H7 (cell line): ENCODE measurements at regions not wholly inside any gene's neighbourhood (a gene's known extent, or its start where the extent isn't known, plus 50 kb on each side); places are given as distances from the start of the nearest gene placed in this dataset.

Experiments used
- DNase-seq: peaks from one replicate; pipeline ENCODE4 v3.0.0; 2012
- H3K27me3 ChIP-seq: 2 replicates; pipeline ENCODE4 v1.6.0; 2011; ENCODE audit warnings: mild to moderate bottlenecking, low read length; ENCODE audit not compliant: control insufficient read depth, insufficient read depth
- H3K36me3 ChIP-seq: replicated peaks from 2 replicates; pipeline ENCODE4 v1.5.1; 2011; ENCODE audit warnings: low read length; ENCODE audit not compliant: control insufficient read depth, insufficient read depth
- H3K4me3 ChIP-seq: 2 replicates; pipeline ENCODE4 v1.5.1; 2011; ENCODE audit warnings: low read depth, mild to moderate bottlenecking, control low read depth, low read length, moderate library complexity; ENCODE audit not compliant: insufficient read depth

DNA sequence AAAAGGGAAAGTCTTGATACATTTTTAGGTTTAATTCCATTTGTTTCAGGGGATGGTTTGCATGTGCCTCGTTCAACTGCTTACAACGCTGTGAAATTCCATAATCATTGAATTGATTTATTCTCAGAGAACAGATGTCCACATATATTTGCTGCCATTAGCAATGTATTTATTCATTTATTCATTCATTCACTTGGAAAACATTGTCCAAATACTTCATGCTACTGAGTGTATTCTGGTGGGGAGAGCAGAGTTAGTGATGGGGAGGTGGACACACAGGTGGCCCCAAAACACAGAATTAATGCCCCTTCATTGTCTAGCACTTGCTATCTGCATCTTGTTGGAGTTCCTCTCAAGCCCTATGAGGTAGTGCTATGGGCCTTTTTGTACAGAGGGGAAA is 141.2 kb upstream of the PARP11 start:
- no peaks in the 10 kb centered on the region for H3K36me3 ChIP-seq
- no peak overlapping the region for H3K4me3 ChIP-seq
- DNase-seq, result no peak
- H3K27me3 ChIP-seq, result no peaks in the 10 kb centered on the region

DNA sequence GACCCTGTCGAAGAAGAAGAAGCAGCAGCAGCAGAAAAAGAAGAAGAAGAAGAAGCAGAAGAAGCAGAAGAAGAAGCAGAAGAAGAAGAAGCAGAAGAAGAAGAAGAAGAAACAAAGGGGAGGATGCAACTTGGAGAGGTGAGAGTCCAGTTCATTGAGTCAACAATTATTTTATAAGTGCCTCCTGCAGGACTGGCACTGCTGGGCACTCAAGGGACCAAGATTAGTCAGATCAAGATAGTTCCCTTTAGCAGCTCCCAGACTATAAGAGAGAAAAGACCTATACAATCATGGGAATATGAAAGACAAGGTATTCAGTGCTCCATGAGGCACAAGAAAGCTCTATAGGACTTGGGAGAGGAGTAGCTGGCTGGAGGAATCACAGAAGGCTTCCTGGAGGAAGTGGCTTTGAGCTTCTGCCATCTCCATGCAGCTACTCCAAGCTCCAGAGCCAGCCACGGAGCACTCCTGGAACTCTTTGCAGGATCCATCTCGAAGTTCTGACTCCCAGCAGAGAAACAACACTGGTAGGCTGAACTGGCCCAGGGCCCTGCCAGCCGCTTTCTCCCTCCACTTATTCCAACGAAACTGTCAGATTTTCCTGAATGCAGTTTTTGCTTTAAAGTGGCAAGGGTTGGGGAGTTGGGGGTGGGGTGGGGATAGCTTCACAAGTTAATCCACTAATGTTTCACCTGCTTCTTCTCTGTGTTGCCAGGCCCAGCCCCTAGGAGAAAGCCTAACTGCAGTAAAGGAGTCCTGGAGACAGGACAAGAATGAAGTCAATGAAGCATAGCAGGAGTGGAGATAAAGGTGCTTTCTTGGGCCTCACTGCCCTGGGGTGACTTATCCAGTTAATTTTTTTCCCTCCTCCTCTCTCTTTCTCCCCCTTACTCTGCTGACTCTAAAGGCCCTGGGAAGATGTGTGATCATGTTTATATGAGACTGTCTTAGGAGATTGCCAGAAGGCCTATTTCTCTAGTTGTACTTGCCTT is 140.1 kb upstream of the PARP11 start:
- no peaks in the 10 kb centered on the region for H3K27me3 ChIP-seq
- no peak overlapping the region for H3K4me3 ChIP-seq
- no peaks in the 10 kb centered on the region for H3K36me3 ChIP-seq
- DNase-seq, result no peak

DNA sequence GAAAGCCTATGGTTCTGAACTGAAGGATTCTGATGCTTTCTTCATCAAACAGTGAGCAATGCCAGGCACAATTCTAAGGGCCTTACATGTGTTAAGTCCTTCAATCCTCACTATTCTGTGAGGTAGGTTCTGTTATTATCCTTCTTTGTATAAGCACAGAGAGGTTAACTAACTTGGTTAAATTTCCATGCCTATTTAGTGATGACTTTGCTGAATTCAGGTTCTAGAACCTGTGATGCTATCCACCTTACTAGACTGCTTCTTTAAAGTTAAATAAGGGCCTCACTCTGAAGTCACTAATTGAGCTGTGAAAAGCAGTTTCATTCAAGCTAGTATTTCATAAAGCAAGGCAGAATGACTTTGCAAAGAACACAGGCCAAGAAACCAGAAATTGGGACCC is 138.9 kb upstream of the PARP11 start:
- H3K36me3 ChIP-seq, result no peaks in the 10 kb centered on the region
- DNase-seq, result no peak
- H3K27me3 ChIP-seq, result no peaks in the 10 kb centered on the region
- H3K4me3 ChIP-seq, result no peak overlapping the region

DNA sequence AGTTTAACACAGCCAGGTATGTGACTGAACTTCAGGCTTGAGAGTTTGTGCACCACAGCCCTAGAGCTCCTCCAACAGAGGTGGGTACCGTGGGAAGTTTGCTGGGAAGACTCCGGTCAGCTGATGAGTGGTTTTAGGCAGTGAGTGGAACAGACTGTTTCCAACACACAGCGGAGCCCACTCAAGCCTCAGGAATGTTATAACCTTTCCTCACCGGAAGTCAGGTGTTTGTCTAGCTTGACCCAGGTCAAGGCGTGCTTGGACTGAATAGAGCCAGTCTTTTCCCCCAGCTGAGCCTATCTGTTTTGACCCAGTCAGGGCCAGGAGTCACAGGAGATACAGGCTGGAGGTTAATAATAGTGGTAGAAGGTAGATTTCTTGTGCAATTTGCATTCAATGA is 138.4 kb upstream of the PARP11 start:
- Histone ChIP-seq H3K4me3 (no peak overlapping the region), H3K36me3 (no peaks in the 10 kb centered on the region), H3K27me3 (no peaks in the 10 kb centered on the region)
- DNase-seq, result no peak

- Histone ChIP-seq H3K4me3 (no peak overlapping the region), H3K27me3 (no peaks in the 10 kb centered on the region), H3K36me3 (no peaks in the 10 kb centered on the region)
- no peak for DNase-seq
Measured at GRCh38 chr12:4009979-4010704, 136.9 kb upstream of the PARP11 start.

DNA sequence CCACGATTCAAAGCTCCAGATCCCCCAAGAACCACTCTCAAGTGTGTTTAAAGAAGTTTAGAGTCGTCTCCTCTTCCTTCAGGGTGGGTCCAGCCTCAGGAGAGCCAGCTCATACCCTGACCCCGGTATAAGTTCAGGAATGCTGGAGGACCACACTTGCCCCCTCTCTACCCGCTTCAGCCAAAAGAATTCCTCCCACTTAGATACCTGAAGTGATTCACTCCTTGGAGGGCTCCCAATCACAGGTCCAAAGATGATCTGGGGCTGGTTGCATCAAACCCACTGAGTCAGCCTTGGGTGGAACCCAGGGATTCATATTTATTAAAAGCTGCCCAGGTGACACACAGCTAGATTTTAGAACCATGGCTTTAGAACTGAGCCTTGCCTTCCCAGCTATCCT is 133.5 kb upstream of the PARP11 start:
- H3K4me3 ChIP-seq, result no peak overlapping the region
- no peak for DNase-seq
- H3K27me3 ChIP-seq, result no peaks in the 10 kb centered on the region

GRCh38 chr12:4005851-4006430 is 132.7 kb upstream of the PARP11 start:
- Histone ChIP-seq H3K4me3 (no peak overlapping the region), H3K36me3 (no peaks in the 10 kb centered on the region), H3K27me3 (no peaks in the 10 kb centered on the region)
- no peak for DNase-seq

More for the DNA sequence above, 133.5 kb upstream of the PARP11 start:
- H3K36me3 ChIP-seq, result no peaks in the 10 kb centered on the region

DNA sequence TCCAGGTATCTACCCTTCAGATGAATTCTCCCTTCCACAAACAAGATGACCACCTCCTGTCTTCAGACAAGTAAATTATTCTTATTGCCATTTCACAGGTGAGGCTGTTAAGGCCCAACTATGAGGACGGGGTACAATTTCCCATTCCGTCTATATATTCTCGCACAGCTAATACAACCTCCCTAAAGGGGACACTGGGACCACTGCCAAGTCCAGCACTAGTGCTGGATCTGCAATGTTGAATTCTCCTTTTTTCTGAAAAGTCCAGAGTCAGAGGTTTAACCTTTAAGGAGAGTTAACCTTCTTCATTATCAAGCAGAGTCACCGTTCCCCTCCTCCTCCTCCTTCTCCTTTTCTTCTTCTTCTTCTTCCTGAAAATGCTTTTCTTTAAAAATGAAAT is 130.4 kb upstream of the PARP11 start:
- no peak overlapping the region for H3K4me3 ChIP-seq
- DNase-seq, result no peak
- no peaks in the 10 kb centered on the region for H3K27me3 ChIP-seq
- no peaks in the 10 kb centered on the region for H3K36me3 ChIP-seq

- Histone ChIP-seq H3K4me3 (no peak overlapping the region), H3K27me3 (no peaks in the 10 kb centered on the region), H3K36me3 (no peaks in the 10 kb centered on the region)
- DNase-seq, result no peak
Measured at GRCh38 chr12:4002601-4003000, 129.4 kb upstream of the PARP11 start.

GRCh38 chr12:4001841-4002240 is 128.6 kb upstream of the PARP11 start:
- Histone ChIP-seq H3K4me3 (no peak overlapping the region), H3K27me3 (no peaks in the 10 kb centered on the region), H3K36me3 (no peaks in the 10 kb centered on the region)
- DNase-seq, result no peak

DNA sequence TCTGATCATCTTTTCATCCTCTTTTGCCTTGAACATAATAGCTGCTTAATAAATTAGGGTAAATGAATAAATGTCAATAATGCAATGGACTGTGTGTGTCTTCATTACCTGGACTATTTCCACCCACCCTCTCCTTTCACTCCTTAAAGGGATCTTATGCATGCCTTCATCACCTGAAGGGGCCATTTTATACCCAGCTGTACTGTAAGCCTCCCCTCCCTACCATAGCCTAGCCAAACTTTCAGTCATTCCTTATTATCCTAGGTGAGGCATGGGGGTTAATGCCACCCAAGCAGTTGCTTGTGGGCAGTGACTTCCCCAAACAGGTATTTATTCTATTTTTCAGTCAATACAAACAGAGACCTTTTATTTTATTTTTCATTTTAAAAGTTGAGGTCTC is 127.8 kb upstream of the PARP11 start:
- no peaks in the 10 kb centered on the region; the same call in 1 of the 2 replicates for H3K27me3 ChIP-seq
- no peak overlapping the region for H3K4me3 ChIP-seq
- no peak for DNase-seq
- no peaks in the 10 kb centered on the region for H3K36me3 ChIP-seq

DNA sequence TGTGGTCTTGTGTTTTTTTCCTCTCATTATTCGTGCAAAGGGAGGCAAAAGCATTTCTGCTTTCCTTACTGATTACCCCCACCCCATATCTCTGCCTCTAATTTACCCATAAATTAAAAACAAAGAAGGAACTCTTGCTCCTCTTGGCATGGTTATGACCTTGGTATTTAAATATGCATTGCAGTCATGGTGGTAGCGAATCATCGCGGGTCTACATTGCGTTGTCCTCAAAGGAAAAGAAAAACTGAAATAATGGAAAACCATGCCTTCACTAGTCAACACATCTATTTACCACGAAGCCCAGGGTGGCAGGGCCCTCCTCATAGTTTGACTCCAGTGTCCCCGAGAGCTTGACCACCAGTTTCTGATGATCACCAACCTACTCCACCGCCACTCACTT is 126.7 kb upstream of the PARP11 start:
- no peak overlapping the region for H3K4me3 ChIP-seq
- no peaks in the 10 kb centered on the region; the same call in 1 of the 2 replicates for H3K27me3 ChIP-seq
- no peaks in the 10 kb centered on the region for H3K36me3 ChIP-seq
- no peak for DNase-seq

GRCh38 chr12:3998968-3999792 is 126.0 kb upstream of the PARP11 start:
- no peak for DNase-seq
- no peaks in the 10 kb centered on the region; the same call in 1 of the 2 replicates for H3K27me3 ChIP-seq
- no peaks in the 10 kb centered on the region for H3K36me3 ChIP-seq
- no peak overlapping the region for H3K4me3 ChIP-seq

- DNase-seq, result no peak
- Histone ChIP-seq H3K27me3 (no peaks in the 10 kb centered on the region; the same call in 1 of the 2 replicates), H3K4me3 (no peak overlapping the region), H3K36me3 (no peaks in the 10 kb centered on the region)
Measured at GRCh38 chr12:3998397-3998796, 125.2 kb upstream of the PARP11 start.
